T-cell (primary cell): ENCODE measurements at regions not wholly inside any gene's neighbourhood (a gene's known extent, or its start where the extent isn't known, plus 50 kb on each side); places are given as distances from the start of the nearest gene placed in this dataset.
A peak's percentile ranks its signal among the peaks of the same experiment; 100 is the strongest.

Experiments
- ATAC-seq, 4 experiments: fragments of 200-7000 bp in 3 of 4; fragments of 150-1000 bp in 1 of 4; cut with Tn5 transposase; replicated peaks in 1 of 4; 1 replicate in 3 of 4; 2 replicates in 1 of 4; pipeline ENCODE4 v1.10.0; 2021; ENCODE audit warnings: moderate library complexity in 3 of 4, mild to moderate bottlenecking in 2 of 4, moderate number of reproducible peaks in 1 of 4
- CTCF ChIA-PET, 2 donors: fragments of 300-600 bp; sonication (Branson Sonifier 250); formaldehyde crosslinking; loops; one replicate each; lab custom pipeline; 2022; ENCODE audit warnings: antibody characterized with exemption in 2 of 2; lab: Charles Lee
- POLR2A ChIA-PET, 2 donors: fragments of 300-600 bp; sonication (Branson Sonifier 250); formaldehyde crosslinking; loops; one replicate each; lab custom pipeline; 2022; ENCODE audit warnings: antibody characterized with exemption in 2 of 2; lab: Charles Lee
- DNase-seq, 35 experiments: peaks; one replicate each; pipeline versions ENCODE4 v3.0.0 to v3.0.0-alpha.2; 2013 to 2023
- H3K27ac ChIP-seq: one replicate; pipeline ENCODE4 v1.5.1; 2013; ENCODE audit warnings: low read length
- H3K27me3 ChIP-seq, 2 experiments: replicated peaks in 1 of 2; 1 replicate in 1 of 2; 2 replicates in 1 of 2; pipeline versions ENCODE4 v1.6.1 to v1.7.0; 2013; ENCODE audit warnings: low read length in 1 of 2, mixed read lengths in 1 of 2; ENCODE audit not compliant: control insufficient read depth in 2 of 2, insufficient read depth in 2 of 2; ENCODE audit errors: extremely low read depth in 1 of 2
- H3K36me3 ChIP-seq, 2 donors: 1 replicate in 1 of 2; 2 replicates in 1 of 2; pipeline versions ENCODE4 v1.6.1 to v1.7.0; 2013; ENCODE audit warnings: low read length in 1 of 2; ENCODE audit not compliant: control insufficient read depth in 2 of 2, insufficient read depth in 1 of 2; ENCODE audit errors: extremely low read depth in 1 of 2
- H3K4me1 ChIP-seq, 2 experiments: 1 replicate in 1 of 2; 2 replicates in 1 of 2; pipeline versions ENCODE4 v1.6.1 to v1.7.0; 2013; ENCODE audit warnings: low read length in 2 of 2, mixed read lengths in 1 of 2; ENCODE audit not compliant: insufficient read depth in 2 of 2, control insufficient read depth in 1 of 2; ENCODE audit errors: extremely low read depth in 1 of 2
- H3K4me3 ChIP-seq, 2 donors: 1 replicate in 1 of 2; 2 replicates in 1 of 2; pipeline versions ENCODE4 v1.5.1 to v1.7.0; 2013; ENCODE audit warnings: mild to moderate bottlenecking in 2 of 2, low read length in 1 of 2, moderate library complexity in 1 of 2; ENCODE audit not compliant: control insufficient read depth in 1 of 2; ENCODE audit errors: extremely low read depth in 1 of 2
- H3K9me3 ChIP-seq: 2 replicates; pipeline ENCODE4 v1.7.0; 2013
- H3K27ac Mint-ChIP-seq, 2 donors: one replicate each; pipeline ENCODE4 v1.8.0; 2020 to 2021; ENCODE audit warnings: mild to moderate bottlenecking in 2 of 2, mixed read lengths in 2 of 2
- H3K27me3 Mint-ChIP-seq, 2 donors: one replicate each; pipeline ENCODE4 v1.8.0; 2021 to 2022; ENCODE audit warnings: mixed read lengths in 2 of 2
- H3K36me3 Mint-ChIP-seq: one replicate; pipeline ENCODE4 v1.8.0; 2021; ENCODE audit warnings: mixed read lengths
- H3K4me1 Mint-ChIP-seq, 3 donors: one replicate each; pipeline ENCODE4 v1.8.0; 2020 to 2022; ENCODE audit warnings: mixed read lengths in 3 of 3, mild to moderate bottlenecking in 1 of 3
- H3K4me3 Mint-ChIP-seq, 3 donors: one replicate each; pipeline ENCODE4 v1.8.0; 2020 to 2022; ENCODE audit warnings: mild to moderate bottlenecking in 3 of 3, mixed read lengths in 3 of 3, moderate library complexity in 3 of 3
- H3K9me3 Mint-ChIP-seq, 3 donors: one replicate each; pipeline ENCODE4 v1.8.0; 2020 to 2022; ENCODE audit warnings: mixed read lengths in 3 of 3
- WGBS: methylation state at CpG from one replicate; pipeline ENCODE4 v1.1.5; 2013; ENCODE audit warnings: missing lambda C conversion rate; ENCODE audit not compliant: insufficient coverage; 5-methylcytosine and 5-hydroxymethylcytosine counted together

DNA sequence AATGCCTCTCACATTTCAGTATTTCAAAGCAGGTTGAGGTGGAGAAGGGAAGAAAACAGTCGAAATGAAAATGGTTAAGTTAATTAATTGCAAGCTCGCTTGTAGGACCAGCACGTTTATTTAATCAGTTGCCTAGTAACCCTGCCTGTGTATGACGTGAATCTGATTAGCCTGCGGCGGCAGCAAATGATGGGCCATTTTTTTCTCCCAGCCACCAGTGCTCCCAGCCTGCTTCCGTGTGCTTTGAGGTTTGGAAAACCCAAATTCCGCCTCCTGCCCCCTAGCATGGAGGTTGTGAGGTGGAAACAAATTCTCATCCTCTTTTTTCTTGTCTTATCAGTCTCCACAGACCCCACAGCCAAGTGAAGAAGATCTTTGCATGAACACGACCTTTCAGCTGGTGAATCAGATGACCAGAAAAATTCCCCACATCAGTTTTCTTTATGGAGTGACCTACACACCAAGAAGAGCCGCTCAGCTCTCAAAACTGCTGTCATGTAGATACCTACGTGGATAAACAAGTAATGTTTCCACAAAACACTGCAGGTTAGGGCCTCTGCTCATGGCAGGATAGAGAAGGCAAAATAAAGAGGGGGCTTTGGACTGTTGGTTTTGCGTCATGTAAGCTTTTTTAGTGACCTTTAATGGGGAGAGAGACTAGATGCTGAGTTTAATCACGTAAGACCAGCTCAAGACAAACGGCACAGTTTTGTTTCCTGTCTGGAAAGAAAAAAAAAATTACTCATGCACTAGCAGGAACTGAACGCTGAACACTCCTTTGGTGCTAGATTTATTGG, 572.9 kb upstream of the NOX3 start:
- CTCF ChIA-PET = no interaction called here

DNA sequence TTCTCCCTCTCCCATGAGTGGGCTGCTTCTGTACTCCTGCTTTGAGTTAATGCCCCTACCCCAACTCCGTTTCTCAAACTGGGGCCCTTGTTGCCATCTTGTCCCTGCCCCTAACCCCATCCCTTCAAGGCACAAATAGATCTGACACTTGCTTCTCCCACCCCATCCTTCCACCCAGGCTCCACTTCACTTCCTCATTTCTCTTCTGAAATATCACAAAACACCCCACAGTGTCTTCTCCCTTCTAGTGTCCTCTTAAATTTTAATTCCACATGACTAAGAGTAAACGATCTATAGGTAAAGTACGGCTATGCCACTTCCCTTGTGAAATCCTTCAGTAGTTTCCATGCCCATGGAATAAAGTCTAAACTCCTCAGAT, 571.6 kb upstream of the NOX3 start:
- ChIA-PET CTCF (no interaction called here), POLR2A (no interaction called here)

More for the DNA sequence above, 572.9 kb upstream of the NOX3 start:
- Histone ChIP-seq H3K27ac (no peak overlapping the region), H3K4me3 (no peak overlapping the region), H3K9me3 (no peaks in the 10 kb centered on the region), H3K36me3 (no peaks in the 10 kb centered on the region), H3K4me1 (no peaks in the 10 kb centered on the region), H3K27me3 (no peaks in the 10 kb centered on the region)
- Mint-ChIP-seq H3K27me3 (peaks cover 2 to 4% of the 10 kb centered on the region in 2 donors), H3K36me3 (peaks cover 8% of the 10 kb centered on the region), H3K9me3 (peaks cover 6 to 28% (median 19%) of the 10 kb centered on the region in 3 donors), H3K4me3 (peak overlapping the region in 2 of 3 donors; percentile 34 to 44), H3K27ac (peak overlapping the region; percentile 17 to 19), H3K4me1 (peaks cover 0 to 18% (median 15%) of the 10 kb centered on the region in 3 donors)
- POLR2A ChIA-PET = no interaction called here
- peak in 1 of 35 experiments; percentile 15 for DNase-seq
- 40% methylated on average over 3 of the region's 15 CpGs for WGBS
- ATAC-seq = no peak

GRCh38 chr6:156026486-156027247, 571.0 kb upstream of the NOX3 start:
- no peaks in the 10 kb centered on the region for H3K9me3 ChIP-seq
- ChIA-PET CTCF (no interaction called here), POLR2A (no interaction called here)
- no peak overlapping the region for H3K4me3 ChIP-seq
- no peaks in the 10 kb centered on the region for H3K27me3 ChIP-seq
- Mint-ChIP-seq H3K27ac (no peak overlapping the region), H3K4me3 (no peak overlapping the region), H3K9me3 (peaks cover 13 to 26% (median 18%) of the 10 kb centered on the region in 3 donors), H3K36me3 (peaks cover 12% of the 10 kb centered on the region), H3K4me1 (peaks cover 0 to 18% (median 15%) of the 10 kb centered on the region in 3 donors), H3K27me3 (peaks cover 2 to 4% of the 10 kb centered on the region in 2 donors)
- H3K36me3 ChIP-seq = no peaks in the 10 kb centered on the region
- WGBS = 33% methylated on average over 1 of the region's 4 CpGs
- no peak for ATAC-seq
- H3K4me1 ChIP-seq = no peaks in the 10 kb centered on the region
- DNase-seq = no peak
- H3K27ac ChIP-seq = no peak overlapping the region

More for the DNA sequence above, 571.6 kb upstream of the NOX3 start:
- no peaks in the 10 kb centered on the region for H3K27me3 ChIP-seq
- Mint-ChIP-seq H3K27me3 (peaks cover 2 to 4% of the 10 kb centered on the region in 2 donors), H3K4me3 (no peak overlapping the region), H3K9me3 (peaks cover 13 to 26% (median 18%) of the 10 kb centered on the region in 3 donors), H3K27ac (no peak overlapping the region), H3K36me3 (peaks cover 12% of the 10 kb centered on the region), H3K4me1 (peaks cover 0 to 18% (median 15%) of the 10 kb centered on the region in 3 donors)
- H3K9me3 ChIP-seq = no peaks in the 10 kb centered on the region
- no peak for ATAC-seq
- no peak for DNase-seq
- H3K27ac ChIP-seq = no peak overlapping the region
- H3K4me3 ChIP-seq = no peak overlapping the region
- 82% methylated on average over 3 of the region's 3 CpGs for WGBS
- no peaks in the 10 kb centered on the region for H3K36me3 ChIP-seq
- H3K4me1 ChIP-seq = no peaks in the 10 kb centered on the region

DNA sequence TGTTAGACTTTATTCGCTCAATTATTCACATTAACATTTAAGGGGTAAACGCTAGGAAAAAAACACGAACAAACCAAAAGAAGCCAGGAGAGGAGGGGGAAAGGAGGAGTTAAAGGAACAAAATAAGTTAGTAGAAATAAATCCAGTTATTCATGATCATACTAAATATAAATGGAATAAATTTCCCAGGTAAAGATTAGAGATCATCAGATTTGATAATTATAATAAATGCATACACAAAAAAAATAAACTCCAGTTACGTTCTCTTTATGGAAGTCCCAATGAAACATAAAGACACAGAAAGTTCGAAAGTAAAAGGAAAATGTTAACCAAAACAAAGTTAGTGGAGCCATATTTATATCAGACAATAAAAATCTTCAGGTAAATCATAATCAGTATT, 568.7 kb upstream of the NOX3 start:
- peaks cover 0 to 15% (median 11%) of the 10 kb centered on the region in 3 donors for H3K4me1 Mint-ChIP-seq
- WGBS = no CpG with 5 or more reads among the region's 5 CpGs
- H3K36me3 ChIP-seq = no peaks in the 10 kb centered on the region
- H3K4me3 ChIP-seq = no peak overlapping the region
- CTCF ChIA-PET = no interaction called here
- no peak for ATAC-seq
- no peaks in the 10 kb centered on the region for H3K27me3 ChIP-seq
- H3K36me3 Mint-ChIP-seq = peaks cover 15% of the 10 kb centered on the region
- no peak overlapping the region for H3K4me3 Mint-ChIP-seq
- H3K4me1 ChIP-seq = no peaks in the 10 kb centered on the region
- POLR2A ChIA-PET = no interaction called here
- H3K27ac Mint-ChIP-seq = no peak overlapping the region
- H3K9me3 ChIP-seq = no peaks in the 10 kb centered on the region
- peaks cover 2 to 4% of the 10 kb centered on the region in 2 donors for H3K27me3 Mint-ChIP-seq
- H3K27ac ChIP-seq = no peak overlapping the region
- no peak for DNase-seq
- peaks cover 13 to 26% (median 18%) of the 10 kb centered on the region in 3 donors for H3K9me3 Mint-ChIP-seq

DNA sequence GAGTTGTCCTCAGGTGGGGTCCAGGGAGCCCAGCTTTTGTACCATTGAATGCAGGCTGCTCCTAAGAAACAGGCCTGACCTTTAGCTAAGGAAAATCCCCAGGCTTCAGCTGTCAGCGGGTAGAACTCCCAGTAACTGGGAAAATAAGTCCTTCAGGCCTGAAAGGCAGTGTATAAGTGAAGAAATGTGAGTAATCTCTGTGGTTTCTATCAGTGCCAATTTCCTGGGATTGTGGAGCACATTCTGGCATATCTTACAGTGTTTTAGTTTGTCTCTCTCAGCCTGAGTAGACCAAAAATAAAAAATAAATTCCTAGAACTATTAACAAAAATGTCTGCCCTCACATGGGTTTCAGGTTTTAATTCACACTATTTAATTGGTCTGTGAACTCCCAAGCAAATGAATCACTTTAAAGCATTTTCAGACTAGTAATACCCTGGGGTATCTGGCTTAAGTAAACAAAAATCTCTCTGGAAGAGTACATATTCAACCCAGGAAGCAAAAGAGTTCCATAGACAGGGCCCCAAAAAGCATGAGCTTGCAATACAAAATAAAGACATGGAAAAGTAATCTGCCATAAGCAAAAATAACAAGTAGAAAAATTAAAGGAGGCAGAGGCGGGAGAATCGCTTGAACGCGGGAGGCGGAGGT, 566.2 kb upstream of the NOX3 start:
- ATAC-seq (no peak), DNase-seq (no peak)
- no peak overlapping the region for H3K4me3 Mint-ChIP-seq
- WGBS = 50% methylated on average over 1 of the region's 6 CpGs
- no peaks in the 10 kb centered on the region for H3K4me1 ChIP-seq
- H3K27me3 Mint-ChIP-seq = peaks cover 0 to 3% of the 10 kb centered on the region in 2 donors
- H3K27ac Mint-ChIP-seq = no peak overlapping the region
- no peak overlapping the region for H3K4me3 ChIP-seq
- H3K27ac ChIP-seq = no peak overlapping the region
- no peaks in the 10 kb centered on the region for H3K36me3 ChIP-seq
- peaks cover 13 to 22% (median 18%) of the 10 kb centered on the region in 3 donors for H3K9me3 Mint-ChIP-seq
- no peaks in the 10 kb centered on the region for H3K27me3 ChIP-seq
- ChIA-PET CTCF (no interaction called here), POLR2A (no interaction called here)
- H3K9me3 ChIP-seq = no peaks in the 10 kb centered on the region
- peaks cover 15% of the 10 kb centered on the region for H3K36me3 Mint-ChIP-seq
- no peaks in the 10 kb centered on the region for H3K4me1 Mint-ChIP-seq

GRCh38 chr6:156017838-156018237, 562.2 kb upstream of the NOX3 start:
- Mint-ChIP-seq H3K27me3 (peaks cover 2 to 6% of the 10 kb centered on the region in 2 donors), H3K4me3 (no peak overlapping the region), H3K9me3 (peaks cover 0 to 5% (median 3%) of the 10 kb centered on the region in 3 donors), H3K4me1 (peaks cover 16 to 26% (median 23%) of the 10 kb centered on the region in 3 donors), H3K36me3 (peaks cover 18% of the 10 kb centered on the region), H3K27ac (no peak overlapping the region)
- H3K36me3 ChIP-seq = no peaks in the 10 kb centered on the region
- CTCF ChIA-PET = no interaction called here
- H3K4me1 ChIP-seq = peaks cover 4 to 12% of the 10 kb centered on the region in 2 experiments
- H3K27me3 ChIP-seq = no peaks in the 10 kb centered on the region
- DNase-seq (no peak), ATAC-seq (no peak)
- no peak overlapping the region for H3K27ac ChIP-seq
- POLR2A ChIA-PET = no interaction called here
- no CpG with 5 or more reads among the region's 3 CpGs for WGBS
- H3K9me3 ChIP-seq = no peaks in the 10 kb centered on the region
- H3K4me3 ChIP-seq = no peak overlapping the region
